H1 (cell line): ENCODE measurements at regions not wholly inside any gene's neighbourhood (a gene's known extent, or its start where the extent isn't known, plus 50 kb on each side); places are given as distances from the start of the nearest gene placed in this dataset.

Source experiments
- CBX8 ChIP-seq: fragments of 300-800, 300-1000 bp; sonication (generic); IDR thresholded peaks from 2 replicates; pipeline ENCODE4 v1.7.1; 2016; ENCODE audit warnings: low read depth, low read length, borderline replicate concordance
- POLR2A ChIP-seq, 2 experiments: IDR thresholded peaks; 1 replicate in 1 of 2; 2 replicates in 1 of 2; pipeline ENCODE4 v1.6.1; 2011; ENCODE audit warnings: low read depth in 2 of 2, low read length in 2 of 2, mild to moderate bottlenecking in 2 of 2; ENCODE audit errors: control extremely low read depth in 1 of 2
- RFX5 ChIP-seq: IDR thresholded peaks from 2 replicates; pipeline ENCODE4 v1.6.1; 2011; ENCODE audit warnings: low read depth, low read length, improper control_type of control experiment, borderline replicate concordance
- SAP30 ChIP-seq: fragments of 300-600 bp; sonication (generic); IDR thresholded peaks from 2 replicates; pipeline ENCODE4 v1.7.1; 2012; ENCODE audit warnings: low read length, moderate library complexity, mild to moderate bottlenecking, inconsistent platforms; ENCODE audit not compliant: insufficient read depth, insufficient replicate concordance
- SP1 ChIP-seq: IDR thresholded peaks from 2 replicates; pipeline ENCODE4 v1.6.1; 2011; ENCODE audit warnings: low read depth, low read length
- SP4 ChIP-seq: IDR thresholded peaks from 2 replicates; pipeline ENCODE4 v1.6.1; 2012; ENCODE audit warnings: low read length, inconsistent platforms
- TF ChIP-seq, protein P1 (sequence below): IDR thresholded peaks from 2 replicates; pipeline ENCODE4 v1.6.1; 2012; ENCODE audit warnings: inconsistent platforms

DNA sequence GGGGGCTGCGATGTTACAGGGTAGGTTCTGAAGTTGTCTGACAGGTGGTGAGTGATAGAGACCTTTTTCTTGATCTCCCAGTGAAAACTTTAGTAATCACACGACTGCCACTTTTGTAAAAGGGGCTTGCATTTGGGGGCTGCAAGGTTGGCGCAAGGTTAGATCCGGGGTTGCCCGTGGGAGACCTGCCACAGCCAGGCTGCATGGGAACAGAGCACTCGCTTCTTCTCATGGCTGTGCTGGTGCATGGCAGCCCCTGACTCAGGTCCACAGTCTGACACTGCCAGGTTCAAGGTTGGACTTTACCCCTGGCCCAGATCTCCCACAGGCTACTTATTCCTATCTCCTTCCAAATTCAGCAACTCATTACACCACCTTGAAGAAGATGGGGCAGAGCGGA is 1190.4 kb downstream of the UQCRFS1 start (continued):
- TF ChIP-seq SAP30 (no peak), SP4 (no peak), SP1 (no peak), POLR2A (IDR thresholded peaks at IDR 0.05; ENCODE audit: control extremely low read depth in 1 of 2, low read depth in 2 of 2, low read length in 2 of 2) (no peak), RFX5 (no peak), CBX8 (no peak)
- TF ChIP-seq, protein P1, sequence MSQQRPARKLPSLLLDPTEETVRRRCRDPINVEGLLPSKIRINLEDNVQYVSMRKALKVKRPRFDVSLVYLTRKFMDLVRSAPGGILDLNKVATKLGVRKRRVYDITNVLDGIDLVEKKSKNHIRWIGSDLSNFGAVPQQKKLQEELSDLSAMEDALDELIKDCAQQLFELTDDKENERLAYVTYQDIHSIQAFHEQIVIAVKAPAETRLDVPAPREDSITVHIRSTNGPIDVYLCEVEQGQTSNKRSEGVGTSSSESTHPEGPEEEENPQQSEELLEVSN, result no peak
